Common myeloid progenitor, CD34-positive (primary cell): ENCODE measurements at regions not wholly inside any gene's neighbourhood (a gene's known extent, or its start where the extent isn't known, plus 50 kb on each side); places are given as distances from the start of the nearest gene placed in this dataset.
"Not testable (repeated sequence)": the region's sequence is repeated elsewhere in the genome, so short reads cannot be mapped to it uniquely, and the experiment has no call there.

ENCODE experiments used
- CTCF ChIA-PET: fragments of 350-600 bp; sonication (Branson Sonifier 250); formaldehyde crosslinking; loops from one replicate; lab custom pipeline; 2021; ENCODE audit warnings: antibody characterized with exemption; lab: Charles Lee
- POLR2A ChIA-PET: fragments of 350-600 bp; sonication (Branson Sonifier 250); formaldehyde crosslinking; loops from one replicate; lab custom pipeline; 2021; ENCODE audit warnings: antibody characterized with exemption; lab: Charles Lee
- DNase-seq, 3 donors: peaks; one replicate each; pipeline versions ENCODE4 v3.0.0 to v3.0.0-alpha.2; 2013
- H3K27ac ChIP-seq, 2 experiments: 1 replicate in 1 of 2; 2 replicates in 1 of 2; pipeline ENCODE4 v1.7.0; 2013; ENCODE audit warnings: inconsistent platforms in 2 of 2, low read length in 2 of 2, mild to moderate bottlenecking in 2 of 2, low read depth in 1 of 2, moderate library complexity in 1 of 2; ENCODE audit not compliant: severe bottlenecking in 2 of 2, insufficient read depth in 1 of 2, poor library complexity in 1 of 2
- H3K27me3 ChIP-seq, 5 experiments: replicated peaks in 2 of 5; 1 replicate in 3 of 5; 2 replicates in 2 of 5; pipeline versions ENCODE4 v1.6.1 to v1.7.0; 2013; ENCODE audit warnings: low read length in 4 of 5, mild to moderate bottlenecking in 2 of 5, moderate library complexity in 2 of 5, inconsistent platforms in 1 of 5; ENCODE audit not compliant: insufficient read depth in 5 of 5, control insufficient read depth in 4 of 5
- H3K36me3 ChIP-seq, 4 experiments: 1 replicate in 2 of 4; 2 replicates in 2 of 4; pipeline versions ENCODE4 v1.6.1 to v1.7.0; 2013; ENCODE audit warnings: low read length in 3 of 4, control low read depth in 1 of 4, mild to moderate bottlenecking in 1 of 4; ENCODE audit not compliant: control insufficient read depth in 4 of 4, insufficient read depth in 4 of 4
- H3K4me1 ChIP-seq, 4 experiments: 1 replicate in 3 of 4; 2 replicates in 1 of 4; pipeline versions ENCODE4 v1.6.1 to v1.7.1; 2013; ENCODE audit warnings: low read length in 3 of 4, mild to moderate bottlenecking in 3 of 4, control low read depth in 1 of 4, inconsistent platforms in 1 of 4, moderate library complexity in 1 of 4; ENCODE audit not compliant: control insufficient read depth in 4 of 4, insufficient read depth in 4 of 4; ENCODE audit errors: control extremely low read depth in 1 of 4
- H3K4me3 ChIP-seq, 7 experiments: 1 replicate in 4 of 7; 2 replicates in 3 of 7; pipeline versions ENCODE4 v1.5.1 to v1.7.0; 2013; ENCODE audit warnings: mild to moderate bottlenecking in 7 of 7, low read length in 6 of 7, moderate library complexity in 6 of 7, inconsistent platforms in 2 of 7, low read depth in 2 of 7, control low read depth in 1 of 7; ENCODE audit not compliant: insufficient read depth in 4 of 7, control insufficient read depth in 1 of 7; ENCODE audit errors: extremely low read depth in 1 of 7
- H3K9me3 ChIP-seq, 5 experiments: 1 replicate in 4 of 5; 2 replicates in 1 of 5; pipeline versions ENCODE4 v1.6.1 to v1.7.1; 2013; ENCODE audit warnings: low read length in 4 of 5, mild to moderate bottlenecking in 2 of 5, inconsistent platforms in 1 of 5, low read depth in 1 of 5, moderate library complexity in 1 of 5; ENCODE audit not compliant: control insufficient read depth in 4 of 5, insufficient read depth in 2 of 5; ENCODE audit errors: control extremely low read depth in 1 of 5
- WGBS: methylation state at CpG from one replicate; pipeline ENCODE4 v1.1.5; 2013; ENCODE audit not compliant: insufficient coverage; 5-methylcytosine and 5-hydroxymethylcytosine counted together

DNA sequence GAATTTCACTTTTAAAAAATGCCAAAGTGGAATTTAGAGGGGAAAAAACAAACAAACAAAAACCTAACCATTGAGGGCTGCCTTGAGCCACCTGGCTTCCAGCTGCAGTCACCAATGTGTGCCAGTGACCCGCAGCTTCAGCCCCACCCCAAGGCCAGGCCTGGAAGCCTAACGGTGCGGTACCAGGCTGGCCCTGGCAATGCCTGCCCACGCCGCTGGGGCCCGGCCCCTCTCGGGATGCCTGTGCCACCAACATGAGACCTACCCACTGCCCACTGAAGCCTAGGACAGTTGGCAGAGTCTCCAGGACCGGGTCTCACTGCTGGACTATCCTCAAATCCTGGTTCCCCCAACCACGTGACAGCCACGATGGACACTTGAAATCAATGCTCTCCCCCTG, 96.6 kb downstream of the NCOR2 start:
- no peaks in the 10 kb centered on the region for H3K27me3 ChIP-seq
- peaks cover 0 to 37% (median 24%) of the 10 kb centered on the region in 5 experiments for H3K9me3 ChIP-seq
- H3K27ac ChIP-seq: no peak overlapping the region
- DNase-seq: no peak
- ChIA-PET CTCF (interaction anchor here (1.2 to 2.0 kb wide), 3 partner anchors 9 to 38 kb away, joined by 3 to 8 read pairs (median 4); no protein-coding TSS in a partner anchor), POLR2A (no interaction called here)
- H3K4me3 ChIP-seq: no peak overlapping the region
- 98% methylated on average over 8 of the region's 10 CpGs for WGBS
- peaks cover 2 to 11% (median 8%) of the 10 kb centered on the region in 4 experiments for H3K4me1 ChIP-seq
- peaks cover 26 to 68% (median 48%) of the 10 kb centered on the region in 4 experiments for H3K36me3 ChIP-seq

- peaks cover 6 to 17% (median 15%) of the 10 kb centered on the region in 4 experiments for H3K4me1 ChIP-seq
- H3K9me3 ChIP-seq: peaks cover 0 to 37% (median 24%) of the 10 kb centered on the region in 5 experiments
- peaks cover 26 to 66% (median 46%) of the 10 kb centered on the region in 4 experiments for H3K36me3 ChIP-seq
- H3K27me3 ChIP-seq: no peaks in the 10 kb centered on the region
- no peak overlapping the region for H3K27ac ChIP-seq
- ChIA-PET CTCF (interaction anchor here (0.7 to 2.0 kb wide), 5 partner anchors 8 to 417 kb away, joined by 3 to 7 read pairs (median 3); no protein-coding TSS in a partner anchor), POLR2A (no interaction called here)
- DNase-seq: no peak
- WGBS: 100% methylated on average over 2 of the region's 5 CpGs
- H3K4me3 ChIP-seq: no peak overlapping the region
Measured at GRCh38 chr12:124470139-124470538, 97.3 kb downstream of the NCOR2 start.

DNA sequence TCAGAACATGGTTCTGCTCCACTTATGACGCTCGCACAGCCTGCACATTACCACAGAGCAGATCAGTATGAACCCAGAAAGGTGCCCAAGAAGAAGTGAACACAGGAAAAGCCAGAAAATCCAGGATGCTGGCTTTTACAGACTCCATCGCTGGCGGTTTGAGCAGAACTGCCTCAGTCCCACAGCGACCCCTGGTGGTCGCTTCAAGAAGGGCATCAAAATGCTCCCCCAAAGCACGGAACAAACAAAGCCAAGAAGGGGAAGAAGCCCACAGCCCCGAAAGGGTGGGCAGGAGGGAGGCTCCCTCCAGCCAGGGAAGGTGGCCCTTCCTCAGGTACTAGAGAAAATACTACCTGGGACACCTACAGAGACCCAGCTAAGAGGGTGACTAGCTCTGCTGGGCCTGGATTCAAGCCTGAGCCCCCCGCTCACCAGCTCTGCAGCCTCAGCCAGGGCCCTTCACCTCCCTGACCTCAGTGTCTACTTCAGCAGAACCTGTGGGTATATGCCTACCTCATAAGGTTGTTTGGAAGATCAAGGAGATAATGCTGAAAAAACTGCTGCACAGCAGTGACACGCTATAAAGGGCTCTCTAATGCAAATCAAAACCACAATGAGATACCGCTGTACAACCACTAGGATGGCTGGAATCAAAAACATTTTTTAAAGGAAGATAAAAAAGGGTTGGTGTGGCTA, 98.1 kb downstream of the NCOR2 start:
- H3K36me3 ChIP-seq: peaks cover 24 to 66% (median 47%) of the 10 kb centered on the region in 4 experiments
- no peak overlapping the region for H3K27ac ChIP-seq
- DNase-seq: peak; percentile 50 to 87 (median 83)
- H3K4me1 ChIP-seq: peaks cover 7 to 23% (median 22%) of the 10 kb centered on the region in 4 experiments
- POLR2A ChIA-PET: no interaction called here
- CTCF ChIA-PET: interaction anchor here (0.7 to 2.0 kb wide), 5 partner anchors 9 to 416 kb away, joined by 3 to 7 read pairs (median 3); no protein-coding TSS in a partner anchor
- H3K9me3 ChIP-seq: peaks cover 0 to 40% (median 24%) of the 10 kb centered on the region in 5 experiments
- no peaks in the 10 kb centered on the region for H3K27me3 ChIP-seq
- no peak overlapping the region for H3K4me3 ChIP-seq
- 92% methylated on average over 9 of the region's 11 CpGs for whole genome bisulfite sequencing

- H3K4me3 ChIP-seq, CTCF ChIA-PET, H3K27ac ChIP-seq, H3K27me3 ChIP-seq, POLR2A ChIA-PET: not testable (repeated sequence)
- Histone ChIP-seq H3K4me1 (peaks cover 7 to 30% (median 26%) of the 10 kb centered on the region in 4 experiments), H3K9me3 (peaks cover 0 to 24% (median 10%) of the 10 kb centered on the region in 5 experiments), H3K36me3 (peaks cover 19 to 58% (median 34%) of the 10 kb centered on the region in 4 experiments)
- 100% methylated on average over 1 of the region's 1 CpG for WGBS
- peak in 1 of 3 donors; percentile 45 for DNase-seq
Measured at GRCh38 chr12:124467549-124467948, 99.9 kb downstream of the NCOR2 start.

DNA sequence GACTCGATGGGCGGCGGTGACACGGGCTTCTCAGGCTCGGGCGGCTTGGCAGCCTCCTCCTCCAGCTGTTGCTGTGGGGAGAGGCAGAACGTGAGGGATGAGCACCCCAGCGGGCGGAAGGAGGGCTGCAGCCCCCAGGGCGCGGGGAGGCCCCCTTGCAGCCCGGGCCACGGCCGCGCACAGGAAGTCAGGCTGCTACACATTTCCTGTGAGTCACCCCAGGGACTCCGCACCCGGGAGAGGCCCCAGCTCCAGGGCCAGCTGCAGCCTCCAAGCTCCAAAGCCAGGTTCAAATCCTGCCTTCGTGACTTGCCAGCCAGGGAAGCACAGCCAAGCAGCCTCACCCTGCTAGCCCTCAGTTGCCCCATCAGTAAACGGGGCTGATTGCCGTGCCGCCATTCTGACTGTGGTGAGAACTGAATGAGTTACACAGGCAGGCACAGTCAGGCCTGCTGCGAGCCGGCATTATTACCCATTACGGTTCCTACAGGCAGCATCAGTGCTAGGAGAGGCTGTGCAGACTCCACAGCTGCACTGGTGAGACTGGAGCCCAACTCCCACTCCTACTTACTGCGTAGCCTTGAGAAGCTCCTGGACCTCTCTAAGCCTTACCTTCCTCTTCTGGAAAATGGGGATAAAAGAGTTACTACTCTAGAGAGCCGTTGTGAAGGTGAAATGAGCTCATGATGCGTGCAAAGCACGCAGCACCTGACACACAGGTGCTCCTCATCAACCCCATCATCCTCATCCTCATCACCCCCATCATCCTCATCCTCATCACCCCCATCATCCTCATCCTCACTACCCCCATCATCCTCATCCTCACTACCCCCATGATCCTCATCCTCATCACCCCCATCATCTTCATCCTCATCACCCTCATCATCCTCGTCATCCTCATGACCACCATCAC, 100.9 kb downstream of the NCOR2 start:
- peaks cover 0 to 20% (median 9%) of the 10 kb centered on the region in 5 experiments for H3K9me3 ChIP-seq
- peaks cover 9 to 58% (median 30%) of the 10 kb centered on the region in 4 experiments for H3K36me3 ChIP-seq
- peak overlapping the region in 4 of 7 experiments; percentile 8 to 53 (median 25) for H3K4me3 ChIP-seq
- WGBS: 25% methylated on average over 19 of the region's 29 CpGs
- POLR2A ChIA-PET: interaction anchor here (0.6 to 1.2 kb wide), 3 partner anchors 13 to 69 kb away, joined by 3 to 11 read pairs (median 3); no protein-coding TSS in a partner anchor
- DNase-seq: peak; percentile 97 to 100 (median 99)
- peaks cover 7 to 30% (median 26%) of the 10 kb centered on the region in 4 experiments for H3K4me1 ChIP-seq
- H3K27ac ChIP-seq: peak overlapping the region in 1 of 2 experiments; percentile 39
- CTCF ChIA-PET: interaction anchor here (0.7 to 1.7 kb wide), 13 partner anchors 10 to 299 kb away, joined by 3 to 14 read pairs (median 4); no protein-coding TSS in a partner anchor
- H3K27me3 ChIP-seq: no peaks in the 10 kb centered on the region

DNA sequence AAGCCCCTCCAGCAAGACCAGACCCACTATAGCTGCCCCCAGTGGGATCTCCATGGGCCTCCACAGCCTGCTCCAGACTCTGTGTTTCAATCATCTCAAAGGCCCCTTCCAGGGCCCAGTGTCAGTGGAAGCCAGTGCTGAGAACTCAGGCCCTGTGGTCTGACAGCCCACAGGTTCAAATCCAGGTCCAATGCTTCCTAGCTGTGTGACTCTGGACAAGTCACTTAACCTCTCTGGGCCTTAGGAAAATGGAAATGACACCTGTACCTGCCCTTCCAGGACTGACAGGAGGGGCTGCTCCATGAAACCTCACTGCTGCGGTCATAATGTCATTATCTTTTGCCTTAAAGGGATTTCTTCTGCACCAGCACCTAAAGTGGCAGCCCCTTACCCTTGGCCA, 101.9 kb downstream of the NCOR2 start:
- H3K27me3 ChIP-seq: no peaks in the 10 kb centered on the region
- peaks cover 9 to 56% (median 25%) of the 10 kb centered on the region in 4 experiments for H3K36me3 ChIP-seq
- ChIA-PET CTCF (interaction anchor here (0.9 to 1.7 kb wide), 5 partner anchors 9 to 300 kb away, joined by 3 to 14 read pairs (median 4); no protein-coding TSS in a partner anchor), POLR2A (interaction anchor here (1.0 to 1.2 kb wide), 2 partner anchors 12 to 41 kb away, joined by 3 to 11 read pairs; no protein-coding TSS in a partner anchor)
- no peak for DNase-seq
- peak overlapping the region in 1 of 7 experiments; percentile 19 for H3K4me3 ChIP-seq
- 100% methylated on average over 1 of the region's 1 CpG for WGBS
- H3K9me3 ChIP-seq: peaks cover 0 to 16% (median 9%) of the 10 kb centered on the region in 5 experiments
- H3K4me1 ChIP-seq: peaks cover 7 to 30% (median 26%) of the 10 kb centered on the region in 4 experiments
- H3K27ac ChIP-seq: no peak overlapping the region
